Upper lobe of left lung (tissue), 6 donors: ENCODE measurements at regions not wholly inside any gene's neighbourhood (a gene's known extent, or its start where the extent isn't known, plus 50 kb on each side); places are given as distances from the start of the nearest gene placed in this dataset.

Experiments used
- ATAC-seq, 2 donors: fragments of 200-7000 bp; cut with Tn5 transposase; one replicate each; pipeline ENCODE4 v1.9.1; 2022; ENCODE audit warnings: mild to moderate bottlenecking in 2 of 2, moderate library complexity in 2 of 2; ENCODE audit not compliant: low FRiP score in 2 of 2
- DNase-seq, 2 donors: peaks; one replicate each; pipeline ENCODE4 v3.0.0-alpha.2; 2019 to 2020
- H3K27ac ChIP-seq, 4 donors: fragments of 200-600 bp; sonication (generic); one replicate each; pipeline ENCODE4 v1.5.1; 2016 to 2019
- H3K27me3 ChIP-seq, 4 donors: fragments of 200-600 bp; sonication (generic); one replicate each; pipeline ENCODE4 v1.5.1; 2017 to 2019
- H3K36me3 ChIP-seq, 4 donors: fragments of 200-600 bp; sonication (generic); one replicate each; pipeline ENCODE4 v1.5.1; 2016 to 2019
- H3K4me1 ChIP-seq, 4 donors: fragments of 200-600 bp; sonication (generic); one replicate each; pipeline ENCODE4 v1.5.1; 2018 to 2019
- H3K4me3 ChIP-seq, 4 donors: fragments of 200-600 bp; sonication (generic); one replicate each; pipeline ENCODE4 v1.5.1; 2017 to 2019; ENCODE audit warnings: mild to moderate bottlenecking in 2 of 4, moderate library complexity in 1 of 4
- H3K9me3 ChIP-seq, 4 donors: fragments of 200-600 bp; sonication (generic); one replicate each; pipeline ENCODE4 v1.5.1; 2018 to 2019
- EP300 ChIP-seq, 4 donors: sonication (generic); formaldehyde crosslinking; IDR thresholded peaks; one replicate each; pipeline ENCODE4 v1.5.1; 2017; ENCODE audit warnings: antibody characterized with exemption in 4 of 4, control low read depth in 2 of 4
- POLR2A ChIP-seq, 4 donors: fragments of 450-650 bp; IDR thresholded peaks; one replicate each; pipeline ENCODE4 v1.5.1; 2016 to 2017; ENCODE audit warnings: antibody characterized with exemption in 4 of 4, mild to moderate bottlenecking in 2 of 4
- POLR2AphosphoS5 ChIP-seq, 2 donors: sonication (generic); formaldehyde crosslinking; IDR thresholded peaks; one replicate each; pipeline ENCODE4 v1.5.1; 2017; ENCODE audit warnings: antibody characterized with exemption in 2 of 2
- WGBS, 2 donors: methylation state at CpG; one replicate each; pipeline ENCODE4 v1.1.5; 2017 to 2018; 5-methylcytosine and 5-hydroxymethylcytosine counted together
- TF ChIP-seq, protein P1 (sequence below), 6 experiments: fragments of 450-650 bp in 4 of 6; fragments of 200-600 bp in 2 of 6; sonication (generic) in 2 of 6; IDR thresholded peaks; one replicate each; pipeline ENCODE4 v1.5.1; 2016 to 2019; ENCODE audit warnings: antibody characterized with exemption in 6 of 6
- donor health status: DM: no; HTN: no; CAD: no; lungs with moderate emphysema.
- donor health status: DM: no; HTN: yes; CAD: no; lungs with severe emphysema.

DNA sequence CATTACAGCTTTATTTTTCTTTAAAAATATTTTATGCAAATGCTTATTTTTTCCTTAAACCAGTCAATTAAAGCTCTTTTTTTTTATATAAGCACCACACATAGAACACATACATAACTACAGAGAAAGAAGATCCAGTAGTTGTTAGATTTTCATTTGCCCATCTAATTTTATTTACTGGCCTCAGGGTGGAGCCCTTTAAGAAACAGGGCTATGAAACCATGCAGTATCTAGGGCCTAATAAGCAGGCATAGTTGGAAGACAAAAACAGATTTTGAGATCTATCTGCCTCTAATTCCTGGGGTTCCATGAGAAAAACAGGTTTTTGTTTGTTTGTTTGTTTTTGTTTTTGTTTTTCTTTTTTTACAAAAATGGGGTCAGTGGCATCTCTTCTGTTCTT is 120.6 kb downstream of the BCHE start:
- Histone ChIP-seq H3K9me3 (peaks cover 0 to 11% (median 0%) of the 10 kb centered on the region in 4 donors), H3K4me3 (no peak overlapping the region), H3K27me3 (no peaks in the 10 kb centered on the region), H3K36me3 (no peaks in the 10 kb centered on the region), H3K27ac (no peak overlapping the region), H3K4me1 (no peaks in the 10 kb centered on the region)
- DNase-seq = no peak
- TF ChIP-seq POLR2A (IDR thresholded peaks at IDR 0.05) = no peak
- ATAC-seq = no peak

DNA sequence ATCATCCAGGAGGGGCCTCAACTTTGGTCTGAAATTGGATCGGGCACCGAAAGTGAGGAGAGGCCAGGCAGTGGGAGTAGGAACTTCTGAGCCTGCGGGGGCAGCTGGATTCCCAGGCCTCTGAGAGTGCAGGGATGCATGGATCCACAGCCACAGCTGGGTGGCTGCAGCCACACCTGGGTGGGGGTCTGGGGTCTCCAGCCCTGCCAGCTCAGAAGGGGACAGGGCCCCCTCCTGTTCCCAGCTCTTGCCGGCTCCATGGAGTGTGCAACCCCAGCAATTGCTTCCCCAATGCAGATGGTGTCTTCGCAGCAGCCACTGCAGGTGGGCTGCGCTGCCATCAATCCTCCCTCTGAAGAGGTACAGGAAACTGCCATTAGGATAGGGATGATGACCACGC is 123.7 kb downstream of the BCHE start:
- WGBS, 2 donors = 95 to 96% methylated on average over 4 to 7 of the region's 7 CpGs
- Histone ChIP-seq H3K27me3 (no peaks in the 10 kb centered on the region), H3K36me3 (no peaks in the 10 kb centered on the region), H3K9me3 (peaks cover 0 to 3% (median 0%) of the 10 kb centered on the region in 4 donors), H3K27ac (no peak overlapping the region), H3K4me3 (no peak overlapping the region), H3K4me1 (no peaks in the 10 kb centered on the region)
- DNase-seq (peak in 1 of 2 donors; percentile 27), ATAC-seq (peak in 1 of 2 donors; percentile 53)
- no peak for TF ChIP-seq POLR2A (IDR thresholded peaks at IDR 0.05)
- no peak for TF ChIP-seq POLR2AphosphoS5 (IDR thresholded peaks at IDR 0.05)
- no peak for TF ChIP-seq EP300 (IDR thresholded peaks at IDR 0.05)
- TF ChIP-seq, protein P1, sequence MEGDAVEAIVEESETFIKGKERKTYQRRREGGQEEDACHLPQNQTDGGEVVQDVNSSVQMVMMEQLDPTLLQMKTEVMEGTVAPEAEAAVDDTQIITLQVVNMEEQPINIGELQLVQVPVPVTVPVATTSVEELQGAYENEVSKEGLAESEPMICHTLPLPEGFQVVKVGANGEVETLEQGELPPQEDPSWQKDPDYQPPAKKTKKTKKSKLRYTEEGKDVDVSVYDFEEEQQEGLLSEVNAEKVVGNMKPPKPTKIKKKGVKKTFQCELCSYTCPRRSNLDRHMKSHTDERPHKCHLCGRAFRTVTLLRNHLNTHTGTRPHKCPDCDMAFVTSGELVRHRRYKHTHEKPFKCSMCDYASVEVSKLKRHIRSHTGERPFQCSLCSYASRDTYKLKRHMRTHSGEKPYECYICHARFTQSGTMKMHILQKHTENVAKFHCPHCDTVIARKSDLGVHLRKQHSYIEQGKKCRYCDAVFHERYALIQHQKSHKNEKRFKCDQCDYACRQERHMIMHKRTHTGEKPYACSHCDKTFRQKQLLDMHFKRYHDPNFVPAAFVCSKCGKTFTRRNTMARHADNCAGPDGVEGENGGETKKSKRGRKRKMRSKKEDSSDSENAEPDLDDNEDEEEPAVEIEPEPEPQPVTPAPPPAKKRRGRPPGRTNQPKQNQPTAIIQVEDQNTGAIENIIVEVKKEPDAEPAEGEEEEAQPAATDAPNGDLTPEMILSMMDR (IDR thresholded peaks at IDR 0.05) = no peak

DNA sequence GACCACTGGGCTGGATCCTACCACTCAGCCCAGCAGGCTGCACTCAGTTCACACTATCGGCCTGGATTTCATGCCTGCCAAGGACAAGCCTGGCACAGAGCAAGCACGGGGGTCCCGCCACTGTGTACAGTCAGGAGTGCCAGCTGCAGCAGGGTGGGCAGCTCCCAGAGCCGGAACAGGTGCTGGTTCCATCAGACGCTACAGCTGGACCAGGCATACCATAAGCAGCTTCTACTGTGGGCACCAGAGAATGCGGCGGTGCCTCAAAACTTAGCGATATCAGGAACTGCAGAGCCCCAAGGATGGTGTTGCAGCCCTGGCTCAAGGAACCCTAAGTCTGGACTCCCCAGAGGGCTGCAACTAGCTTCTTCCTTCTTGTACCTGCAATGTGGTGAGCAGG is 124.8 kb downstream of the BCHE start:
- Histone ChIP-seq H3K4me3 (no peak overlapping the region), H3K4me1 (no peaks in the 10 kb centered on the region), H3K27ac (no peak overlapping the region), H3K36me3 (no peaks in the 10 kb centered on the region), H3K9me3 (peaks cover 0 to 3% (median 0%) of the 10 kb centered on the region in 4 donors), H3K27me3 (no peaks in the 10 kb centered on the region)
- ATAC-seq (no peak), DNase-seq (peak in 1 of 2 donors; percentile 12)
- TF ChIP-seq EP300 (IDR thresholded peaks at IDR 0.05) = no peak
- no peak for TF ChIP-seq POLR2A (IDR thresholded peaks at IDR 0.05)
- TF ChIP-seq, protein P1 (IDR thresholded peaks at IDR 0.05) = no peak
- no peak for TF ChIP-seq POLR2AphosphoS5 (IDR thresholded peaks at IDR 0.05)
- 92% methylated on average over 8 of the region's 8 CpGs for WGBS, 2 donors

DNA sequence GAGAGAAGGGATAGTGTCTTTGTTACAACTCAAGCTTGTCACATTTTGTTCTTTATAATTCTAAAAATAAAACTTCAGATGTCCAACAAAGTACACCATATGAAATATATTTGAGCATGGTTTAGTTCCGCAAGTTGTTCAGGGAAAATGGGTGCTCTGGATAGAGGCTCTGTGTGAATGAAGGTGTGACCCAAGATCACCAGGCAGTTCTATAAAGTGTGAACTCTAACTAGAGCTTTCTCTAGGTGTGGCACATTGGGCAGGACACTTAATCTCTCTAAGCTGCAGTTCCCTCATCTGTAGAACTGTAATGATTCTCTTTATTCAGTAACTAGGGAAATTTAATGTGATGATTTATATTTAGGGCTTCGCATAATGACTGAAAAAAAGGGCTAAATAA is 139.3 kb downstream of the BCHE start:
- ATAC-seq (no peak), DNase-seq (no peak)
- TF ChIP-seq POLR2AphosphoS5 (IDR thresholded peaks at IDR 0.05) = no peak
- TF ChIP-seq POLR2A (IDR thresholded peaks at IDR 0.05) = no peak
- TF ChIP-seq, protein P1 (IDR thresholded peaks at IDR 0.05) = no peak
- no peak for TF ChIP-seq EP300 (IDR thresholded peaks at IDR 0.05)
- Histone ChIP-seq H3K27me3 (no peaks in the 10 kb centered on the region), H3K27ac (no peak overlapping the region), H3K9me3 (peaks cover 0 to 1% (median 0%) of the 10 kb centered on the region in 4 donors), H3K4me3 (no peak overlapping the region), H3K4me1 (no peaks in the 10 kb centered on the region), H3K36me3 (no peaks in the 10 kb centered on the region)
- WGBS, 2 donors = 91 to 93% methylated on average over 2 of the region's 2 CpGs

DNA sequence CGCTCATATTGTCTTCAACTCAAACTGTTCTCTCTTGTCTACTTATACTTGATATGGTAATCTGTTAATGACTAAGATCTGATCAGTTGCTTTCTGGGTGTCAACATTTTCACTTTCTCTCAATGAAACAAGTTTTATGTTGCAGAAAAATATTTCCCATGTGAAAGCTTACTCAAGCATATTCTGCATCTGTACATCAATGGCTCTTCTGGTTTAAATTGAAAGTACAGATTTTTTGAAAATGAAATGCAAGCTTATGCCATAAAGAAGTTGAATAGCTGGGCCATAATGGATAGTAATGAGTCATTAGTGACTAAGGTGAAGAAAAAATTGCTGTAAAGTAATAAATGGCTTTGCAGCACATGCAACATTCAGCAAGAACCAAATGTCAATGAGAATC is 140.7 kb downstream of the BCHE start:
- DNase-seq = no peak
- TF ChIP-seq POLR2AphosphoS5 (IDR thresholded peaks at IDR 0.05) = no peak
- no peak for TF ChIP-seq EP300 (IDR thresholded peaks at IDR 0.05)
- TF ChIP-seq POLR2A (IDR thresholded peaks at IDR 0.05) = no peak
- TF ChIP-seq, protein P1 (IDR thresholded peaks at IDR 0.05) = no peak

More for the DNA sequence above, 140.7 kb downstream of the BCHE start:
- peaks cover 0 to 7% (median 0%) of the 10 kb centered on the region in 4 donors for H3K9me3 ChIP-seq
- no peak overlapping the region for H3K4me3 ChIP-seq
- ATAC-seq = no peak
- H3K27me3 ChIP-seq = no peaks in the 10 kb centered on the region
- no peaks in the 10 kb centered on the region for H3K4me1 ChIP-seq
- 96 to 100% methylated on average over 1 of the region's 1 CpG for WGBS, 2 donors
- H3K36me3 ChIP-seq = no peaks in the 10 kb centered on the region
- no peak overlapping the region for H3K27ac ChIP-seq
